ENCODE measurements at regions not wholly inside any gene's neighbourhood (a gene's known extent, or its start where the extent isn't known, plus 50 kb on each side); places are given as distances from the start of the nearest gene placed in this dataset.

- no peaks in the 10 kb centered on the region for H4K20me1 ChIP-seq (ENCODE audit: low read depth, low read length)
- no peaks in the 10 kb centered on the region for H3K9me2 ChIP-seq (replicated peaks; ENCODE audit: insufficient read depth, low read length)
- TF ChIP-seq, protein P1, sequence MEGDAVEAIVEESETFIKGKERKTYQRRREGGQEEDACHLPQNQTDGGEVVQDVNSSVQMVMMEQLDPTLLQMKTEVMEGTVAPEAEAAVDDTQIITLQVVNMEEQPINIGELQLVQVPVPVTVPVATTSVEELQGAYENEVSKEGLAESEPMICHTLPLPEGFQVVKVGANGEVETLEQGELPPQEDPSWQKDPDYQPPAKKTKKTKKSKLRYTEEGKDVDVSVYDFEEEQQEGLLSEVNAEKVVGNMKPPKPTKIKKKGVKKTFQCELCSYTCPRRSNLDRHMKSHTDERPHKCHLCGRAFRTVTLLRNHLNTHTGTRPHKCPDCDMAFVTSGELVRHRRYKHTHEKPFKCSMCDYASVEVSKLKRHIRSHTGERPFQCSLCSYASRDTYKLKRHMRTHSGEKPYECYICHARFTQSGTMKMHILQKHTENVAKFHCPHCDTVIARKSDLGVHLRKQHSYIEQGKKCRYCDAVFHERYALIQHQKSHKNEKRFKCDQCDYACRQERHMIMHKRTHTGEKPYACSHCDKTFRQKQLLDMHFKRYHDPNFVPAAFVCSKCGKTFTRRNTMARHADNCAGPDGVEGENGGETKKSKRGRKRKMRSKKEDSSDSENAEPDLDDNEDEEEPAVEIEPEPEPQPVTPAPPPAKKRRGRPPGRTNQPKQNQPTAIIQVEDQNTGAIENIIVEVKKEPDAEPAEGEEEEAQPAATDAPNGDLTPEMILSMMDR (IDR thresholded peaks at IDR 0.05; ENCODE audit: insufficient read depth, low read length, poor library complexity, severe bottlenecking): no peak
- TF ChIP-seq EZH2phosphoT487 (conservative IDR thresholded peaks at IDR 0.05; ENCODE audit: low read length): no peak
- H3K27me3 ChIP-seq (ENCODE audit: low read length): no peaks in the 10 kb centered on the region
- H3F3A ChIP-seq (ENCODE audit: insufficient read depth): no peaks in the 10 kb centered on the region
- H3K27ac ChIP-seq (ENCODE audit: low read depth, low read length): no peak overlapping the region
- no peak overlapping the region for H3K9ac ChIP-seq (ENCODE audit: low read length)
- H3K36me3 ChIP-seq (ENCODE audit: low read length): 0 out of 2 replicates have a peak, but pooled peaks cover 3% of the 10 kb centered on the region
- H3K4me3 ChIP-seq (ENCODE audit: insufficient read depth, low read length, poor library complexity, severe bottlenecking): no peak overlapping the region
- no peak overlapping the region for H2AFZ ChIP-seq (ENCODE audit: low read depth, low read length, severe bottlenecking)
- H3K9me3 ChIP-seq (ENCODE audit: insufficient read depth, low read length): peaks cover 4% of the 10 kb centered on the region; the same call in 1 of the 2 replicates
- H3K79me2 ChIP-seq (ENCODE audit: insufficient read depth, low read length): no peaks in the 10 kb centered on the region
- no peak overlapping the region for H3K4me2 ChIP-seq (ENCODE audit: low read depth, low read length, poor library complexity, severe bottlenecking)
These were observed 1046.2 kb downstream of the NCAM2 start for GRCh38 chr21:22044431-22044830.

- Histone ChIP-seq H3K9ac (ENCODE audit: low read length) (no peak overlapping the region), H2AFZ (ENCODE audit: low read depth, low read length, severe bottlenecking) (no peak overlapping the region), H4K20me1 (ENCODE audit: low read depth, low read length) (no peaks in the 10 kb centered on the region), H3K4me3 (ENCODE audit: insufficient read depth, low read length, poor library complexity, severe bottlenecking) (no peak overlapping the region), H3K36me3 (ENCODE audit: low read length) (0 out of 2 replicates have a peak, but pooled peaks cover 3% of the 10 kb centered on the region), H3K9me2 (replicated peaks; ENCODE audit: insufficient read depth, low read length) (no peaks in the 10 kb centered on the region), H3K79me2 (ENCODE audit: insufficient read depth, low read length) (no peaks in the 10 kb centered on the region), H3K27me3 (ENCODE audit: low read length) (no peaks in the 10 kb centered on the region), H3K4me2 (ENCODE audit: low read depth, low read length, poor library complexity, severe bottlenecking) (no peak overlapping the region), H3F3A (ENCODE audit: insufficient read depth) (no peaks in the 10 kb centered on the region), H3K27ac (ENCODE audit: low read depth, low read length) (no peak overlapping the region), H3K9me3 (ENCODE audit: insufficient read depth, low read length) (peaks cover 4% of the 10 kb centered on the region; the same call in 1 of the 2 replicates)
- TF ChIP-seq EZH2phosphoT487 (conservative IDR thresholded peaks at IDR 0.05; ENCODE audit: low read length): no peak
- TF ChIP-seq, protein P1 (IDR thresholded peaks at IDR 0.05; ENCODE audit: insufficient read depth, low read length, poor library complexity, severe bottlenecking): no peak
These were observed 1048.4 kb downstream of the NCAM2 start for GRCh38 chr21:22046576-22046975.

- Histone ChIP-seq H3K9me3 (ENCODE audit: insufficient read depth, low read length) (no peaks in the 10 kb centered on the region), H2AFZ (ENCODE audit: low read depth, low read length, severe bottlenecking) (peak overlapping the region; percentile 71), H3K4me2 (ENCODE audit: low read depth, low read length, poor library complexity, severe bottlenecking) (no peak overlapping the region), H3K9ac (ENCODE audit: low read length) (no peak overlapping the region), H3F3A (ENCODE audit: insufficient read depth) (no peaks in the 10 kb centered on the region), H3K9me2 (replicated peaks; ENCODE audit: insufficient read depth, low read length) (no peaks in the 10 kb centered on the region), H3K27me3 (ENCODE audit: low read length) (no peaks in the 10 kb centered on the region), H4K20me1 (ENCODE audit: low read depth, low read length) (no peaks in the 10 kb centered on the region), H3K4me3 (ENCODE audit: insufficient read depth, low read length, poor library complexity, severe bottlenecking) (no peak overlapping the region), H3K27ac (ENCODE audit: low read depth, low read length) (no peak overlapping the region), H3K79me2 (ENCODE audit: insufficient read depth, low read length) (no peaks in the 10 kb centered on the region), H3K36me3 (ENCODE audit: low read length) (no peaks in the 10 kb centered on the region)
- TF ChIP-seq, protein P1 (IDR thresholded peaks at IDR 0.05; ENCODE audit: insufficient read depth, low read length, poor library complexity, severe bottlenecking): no peak
- no peak for TF ChIP-seq EZH2phosphoT487 (conservative IDR thresholded peaks at IDR 0.05; ENCODE audit: low read length)
These were observed 1058.7 kb downstream of the NCAM2 start for GRCh38 chr21:22056904-22057303.
